ENCODE measurements at regions not wholly inside any gene's neighbourhood (a gene's known extent, or its start where the extent isn't known, plus 50 kb on each side); places are given as distances from the start of the nearest gene placed in this dataset.

DNA sequence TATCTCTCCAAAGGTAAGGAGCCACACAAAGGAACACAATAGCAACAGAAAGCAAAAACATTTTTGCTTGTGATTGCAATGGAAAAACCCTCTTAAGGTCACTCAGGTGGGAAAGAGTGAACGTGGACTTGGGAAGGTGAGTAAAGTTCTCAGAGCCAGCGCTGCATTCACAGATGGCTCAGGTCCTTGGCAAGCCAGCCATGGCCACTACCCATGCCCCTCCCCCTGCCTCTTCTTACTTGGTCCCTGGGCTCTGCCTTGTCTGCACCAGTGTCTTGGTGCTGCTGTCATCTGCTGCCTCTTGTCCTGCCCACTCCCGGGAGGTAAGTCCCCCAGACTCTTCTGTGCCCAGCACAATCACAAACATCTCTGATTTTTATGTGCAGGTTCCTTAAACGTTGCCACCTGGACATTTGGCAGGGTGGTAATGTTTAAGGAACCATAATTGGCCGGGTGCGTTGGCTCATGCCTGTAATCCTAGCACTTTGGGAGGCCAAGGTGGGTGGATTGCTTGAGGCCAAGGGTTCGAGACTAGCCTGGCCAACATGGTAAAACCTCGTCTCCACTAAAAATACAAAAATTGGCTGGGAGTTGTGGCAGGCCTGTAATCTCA, 74.6 kb downstream of the FEM1C start:
- no peak overlapping the region for H3K27ac Mint-ChIP-seq
- H3K27me3 Mint-ChIP-seq: peaks cover 63% of the 10 kb centered on the region
- no peaks in the 10 kb centered on the region for H3K9me3 Mint-ChIP-seq
- no peaks in the 10 kb centered on the region for H3K4me1 Mint-ChIP-seq
- no peak overlapping the region for H3K4me3 Mint-ChIP-seq
- ATAC-seq (peak; percentile 18), DNase-seq (no peak)

DNA sequence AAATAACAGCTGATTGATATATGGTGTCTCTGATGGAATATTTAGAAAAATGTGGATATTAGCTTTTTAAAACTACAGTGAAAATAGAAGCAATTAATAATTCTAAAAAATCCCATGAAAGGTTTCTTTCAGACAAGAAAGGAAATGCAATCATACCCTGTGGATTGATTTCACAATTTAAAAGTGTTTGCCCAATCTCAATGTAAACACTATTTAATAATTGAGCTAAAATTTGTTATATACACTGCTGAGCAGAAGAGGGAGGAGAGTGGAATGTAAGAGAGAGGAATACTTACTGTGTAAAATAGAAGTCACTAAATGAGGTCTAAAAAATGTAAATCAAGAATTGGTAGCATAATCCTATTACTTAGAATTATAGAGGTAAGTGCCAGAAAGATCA, 76.9 kb downstream of the FEM1C start:
- peaks cover 5% of the 10 kb centered on the region for H3K4me1 Mint-ChIP-seq
- peaks cover 64% of the 10 kb centered on the region for H3K27me3 Mint-ChIP-seq
- DNase-seq: no peak
- H3K9me3 Mint-ChIP-seq: no peaks in the 10 kb centered on the region
- no peak overlapping the region for H3K27ac Mint-ChIP-seq
- ATAC-seq: no peak
- H3K4me3 Mint-ChIP-seq: no peak overlapping the region

DNA sequence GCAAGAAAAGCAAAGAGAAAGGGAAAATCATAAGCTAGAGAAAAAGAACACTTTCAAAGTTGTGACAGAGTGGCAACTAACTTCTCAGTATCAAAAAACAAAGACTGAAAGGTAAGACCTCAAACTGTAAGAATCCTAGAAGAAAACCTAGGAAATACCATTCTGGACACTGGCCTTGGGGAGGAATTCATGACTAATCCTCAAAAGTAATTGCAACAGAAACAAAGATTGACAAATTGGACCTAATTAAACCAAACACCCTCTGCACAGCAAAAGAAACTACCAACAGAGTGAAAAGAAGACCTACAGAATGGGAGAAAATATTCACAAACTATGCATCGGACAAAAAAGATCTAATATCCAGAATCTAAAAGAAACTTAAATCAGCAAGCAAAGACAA, 79.1 kb downstream of the FEM1C start:
- H3K4me3 Mint-ChIP-seq: no peak overlapping the region
- ATAC-seq: no peak
- peaks cover 65% of the 10 kb centered on the region for H3K27me3 Mint-ChIP-seq

DNA sequence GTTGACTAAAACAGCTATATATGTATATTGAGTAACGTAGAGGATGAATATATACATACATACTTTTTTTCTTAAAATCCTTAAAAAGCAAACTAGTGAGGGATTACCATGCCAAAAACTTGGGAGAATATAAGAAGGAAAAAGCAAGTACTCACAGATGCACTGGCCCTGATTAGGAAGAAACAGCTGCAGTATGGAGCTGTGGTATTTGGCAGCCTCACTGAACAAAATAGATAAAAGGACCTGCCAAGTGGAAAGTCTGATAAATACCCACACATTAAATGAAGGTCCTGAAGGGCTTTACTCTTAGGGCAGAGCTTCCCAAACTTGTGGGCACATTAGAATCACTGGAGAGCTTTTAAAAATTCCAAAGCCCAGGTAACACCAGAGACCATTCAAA, 80.6 kb downstream of the FEM1C start:
- no peak overlapping the region for H3K4me3 Mint-ChIP-seq
- peaks cover 53% of the 10 kb centered on the region for H3K27me3 Mint-ChIP-seq
- H3K9me3 Mint-ChIP-seq: peaks cover 0 to 6% of the 10 kb centered on the region in 2 donors
- DNase-seq (no peak), ATAC-seq (no peak)
- no peak overlapping the region for H3K27ac Mint-ChIP-seq
- peaks cover 21% of the 10 kb centered on the region for H3K4me1 Mint-ChIP-seq

More for the DNA sequence above, 79.1 kb downstream of the FEM1C start:
- no peak for DNase-seq
- peaks cover 21% of the 10 kb centered on the region for H3K4me1 Mint-ChIP-seq
- no peak overlapping the region for H3K27ac Mint-ChIP-seq
- H3K9me3 Mint-ChIP-seq: peaks cover 0 to 6% of the 10 kb centered on the region in 2 donors

DNA sequence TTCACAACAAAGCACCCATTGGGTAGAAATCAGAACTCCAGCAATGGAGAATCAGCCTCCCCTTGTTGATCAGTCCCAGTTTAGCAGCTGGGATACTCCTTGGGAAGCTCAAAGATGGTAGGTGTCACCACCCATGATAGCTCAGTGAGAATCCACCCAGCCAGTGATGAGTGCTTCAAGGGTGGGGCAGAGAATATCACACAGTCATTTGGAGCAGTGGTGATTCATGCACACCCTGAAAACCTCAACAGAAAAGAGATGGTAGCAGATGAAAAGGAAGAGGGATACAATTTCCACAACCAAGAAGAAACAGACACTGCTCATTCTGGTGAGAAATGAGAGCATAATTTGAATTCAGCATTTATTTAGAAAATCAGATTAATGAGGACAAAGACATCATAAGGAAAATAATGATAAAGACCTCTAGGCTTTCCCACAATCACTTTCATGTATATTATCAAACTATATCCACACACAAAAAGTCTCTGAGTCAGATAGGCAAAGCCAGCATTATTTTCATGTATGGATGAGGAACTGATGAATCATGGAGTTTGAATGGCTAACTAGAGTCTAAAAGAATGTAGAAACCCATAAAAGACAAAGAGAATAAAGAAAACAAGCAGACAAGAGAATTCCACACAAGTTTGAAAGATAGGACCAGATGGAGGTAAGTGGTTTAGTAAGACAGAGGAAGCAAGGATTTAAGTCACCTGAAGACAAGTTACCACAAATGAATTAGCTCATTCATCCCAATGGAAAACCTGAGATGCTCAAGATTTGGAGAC, 82.9 kb downstream of the FEM1C start:
- ATAC-seq (peak; percentile 92), DNase-seq (peak; percentile 28 to 54)
- Mint-ChIP-seq H3K27me3 (peaks cover 40% of the 10 kb centered on the region), H3K9me3 (peaks cover 0 to 6% of the 10 kb centered on the region in 2 donors), H3K27ac (peak overlapping the region in 1 of 2 donors; percentile 73), H3K4me1 (peaks cover 21% of the 10 kb centered on the region), H3K4me3 (peak overlapping the region; percentile 44 to 56)

DNA sequence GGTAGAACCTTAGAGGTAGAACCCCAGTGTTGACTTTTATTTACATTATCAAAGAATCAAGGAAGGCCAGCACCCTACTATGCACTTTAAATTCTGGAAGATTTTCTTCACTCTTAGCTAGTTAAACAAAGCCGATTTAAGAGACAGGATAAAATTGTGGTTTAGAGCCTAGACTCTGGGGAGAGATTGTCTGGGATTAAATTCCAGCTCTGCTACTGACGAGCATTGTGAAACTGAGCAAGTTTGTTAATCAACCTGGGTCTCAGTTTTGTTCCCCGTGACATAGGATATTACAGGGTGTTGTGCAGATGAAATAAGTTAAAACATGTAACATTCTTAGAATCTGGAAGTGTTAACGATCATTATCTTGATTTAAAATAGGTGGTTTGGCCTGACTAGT, 83.5 kb downstream of the FEM1C start:
- ATAC-seq: no peak
- H3K4me3 Mint-ChIP-seq: peak overlapping the region; percentile 23 to 56
- DNase-seq: no peak
- peak overlapping the region in 1 of 2 donors; percentile 73 for H3K27ac Mint-ChIP-seq
- H3K9me3 Mint-ChIP-seq: peaks cover 0 to 6% of the 10 kb centered on the region in 2 donors
- H3K4me1 Mint-ChIP-seq: peaks cover 21% of the 10 kb centered on the region
- peaks cover 35% of the 10 kb centered on the region for H3K27me3 Mint-ChIP-seq

DNA sequence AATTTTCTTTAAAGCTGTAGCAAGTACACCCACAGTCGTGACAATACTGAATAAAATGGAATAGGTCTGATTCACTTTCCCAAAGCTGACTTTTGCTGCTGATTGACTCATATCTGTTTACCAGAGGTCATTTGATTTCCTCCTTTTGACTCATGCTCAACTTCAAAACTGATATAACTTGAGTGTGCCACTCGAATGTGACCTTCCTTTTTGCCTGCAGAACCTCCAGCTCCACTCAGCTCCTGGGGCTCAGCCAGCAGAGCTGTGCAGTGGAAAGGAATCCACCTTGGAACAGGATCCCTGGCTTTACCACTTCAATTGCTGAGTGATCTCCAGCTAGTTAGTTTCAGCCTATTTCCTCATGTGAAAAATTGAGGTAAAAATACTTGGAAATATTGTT, 84.1 kb downstream of the FEM1C start:
- Mint-ChIP-seq H3K27ac (no peak overlapping the region), H3K9me3 (peaks cover 0 to 6% of the 10 kb centered on the region in 2 donors), H3K4me3 (no peak overlapping the region), H3K4me1 (peaks cover 21% of the 10 kb centered on the region), H3K27me3 (peaks cover 29% of the 10 kb centered on the region)
- ATAC-seq: peak; percentile 80
- peak; percentile 28 to 33 for DNase-seq

DNA sequence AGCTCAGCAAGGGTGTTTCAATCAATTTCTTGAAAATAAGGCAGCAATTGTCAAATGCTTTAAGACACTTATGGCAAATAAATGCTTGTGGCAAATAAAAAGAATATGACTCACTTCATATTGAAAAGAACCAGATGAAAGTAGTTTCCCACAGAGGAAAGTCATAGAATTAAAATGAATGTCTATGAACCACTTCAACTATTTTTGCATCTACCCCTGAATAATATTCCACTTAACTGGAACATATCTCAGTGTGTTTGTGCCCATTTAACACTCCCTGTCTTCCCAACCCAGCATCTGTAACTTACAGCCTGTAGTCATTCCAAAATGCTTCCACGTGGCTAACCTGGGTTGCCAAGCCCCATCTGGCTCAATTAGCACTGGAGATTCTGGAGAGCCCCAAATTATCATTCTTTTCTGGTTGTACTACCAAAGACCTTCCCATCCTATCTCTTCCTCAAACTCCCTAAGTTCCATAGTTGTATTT, 84.7 kb downstream of the FEM1C start:
- DNase-seq (no peak), ATAC-seq (no peak)
- peaks cover 21% of the 10 kb centered on the region for H3K4me1 Mint-ChIP-seq
- no peak overlapping the region for H3K4me3 Mint-ChIP-seq
- peaks cover 0 to 6% of the 10 kb centered on the region in 2 donors for H3K9me3 Mint-ChIP-seq
- H3K27ac Mint-ChIP-seq: no peak overlapping the region
- peaks cover 26% of the 10 kb centered on the region for H3K27me3 Mint-ChIP-seq

DNA sequence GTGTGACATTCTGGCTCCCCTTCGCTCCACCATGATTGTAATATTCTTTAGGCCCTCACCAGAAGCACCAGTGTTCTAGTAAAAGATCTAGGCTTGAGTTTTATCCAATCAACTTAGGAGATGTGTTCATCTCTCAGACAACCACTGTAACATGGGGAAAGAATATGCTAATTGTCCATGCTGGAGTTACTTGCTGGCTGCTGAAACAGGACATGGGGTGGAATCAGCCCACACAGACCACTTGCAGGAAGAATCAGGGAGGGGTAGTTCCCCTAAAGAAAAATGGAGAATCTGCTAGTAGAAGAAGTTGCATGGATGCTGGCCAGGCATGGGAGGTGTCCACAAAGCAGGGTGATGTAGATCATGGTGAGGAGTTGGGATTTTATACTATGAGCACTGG, 86.2 kb downstream of the FEM1C start:
- Mint-ChIP-seq H3K27me3 (peaks cover 13% of the 10 kb centered on the region), H3K4me1 (peaks cover 16% of the 10 kb centered on the region), H3K4me3 (no peak overlapping the region), H3K9me3 (peaks cover 0 to 6% of the 10 kb centered on the region in 2 donors), H3K27ac (no peak overlapping the region)
- DNase-seq: no peak
- no peak for ATAC-seq

DNA sequence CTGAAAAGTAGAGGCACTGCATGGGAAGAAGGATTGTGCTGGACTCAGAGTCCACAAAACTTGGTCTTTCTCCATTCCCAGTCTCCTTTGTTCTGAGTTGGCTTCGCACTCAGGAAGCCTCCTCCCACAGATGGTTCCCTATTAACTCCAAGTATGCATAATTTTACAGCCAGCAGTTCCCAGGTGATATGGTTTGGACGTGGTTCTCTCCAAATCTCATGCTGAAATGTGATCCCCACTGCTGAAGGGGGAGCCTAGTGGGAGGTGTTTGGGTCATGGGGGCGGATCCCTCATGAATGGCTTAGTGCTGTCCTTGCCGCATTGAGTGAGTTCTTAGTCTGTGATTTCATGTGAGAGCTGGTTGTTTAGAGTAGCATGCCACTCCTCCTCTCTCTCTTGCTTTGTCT, 86.6 kb downstream of the FEM1C start:
- Mint-ChIP-seq H3K27me3 (peaks cover 13% of the 10 kb centered on the region), H3K4me3 (no peak overlapping the region), H3K9me3 (peaks cover 0 to 6% of the 10 kb centered on the region in 2 donors), H3K27ac (no peak overlapping the region), H3K4me1 (peaks cover 16% of the 10 kb centered on the region)
- DNase-seq (no peak), ATAC-seq (no peak)

DNA sequence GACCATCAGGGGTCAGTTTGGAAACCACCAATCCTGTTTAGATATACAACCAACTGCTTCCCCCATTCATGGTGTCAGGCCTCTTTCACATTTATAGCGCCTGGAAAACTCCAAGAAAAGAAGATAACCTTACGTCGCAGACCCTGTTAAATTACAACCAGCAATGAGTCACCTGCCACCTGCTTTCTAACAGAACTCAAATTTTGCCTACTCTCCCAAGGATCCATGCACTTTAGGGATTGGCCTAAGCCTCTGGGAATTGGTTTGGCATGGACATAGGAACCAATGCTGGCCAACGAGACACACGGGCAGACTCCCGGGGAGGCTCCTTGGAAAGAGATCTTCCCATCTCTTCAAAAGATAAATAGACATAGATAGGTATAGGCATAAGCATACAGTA, 87.0 kb downstream of the FEM1C start:
- Mint-ChIP-seq H3K4me1 (peaks cover 16% of the 10 kb centered on the region), H3K9me3 (peaks cover 0 to 6% of the 10 kb centered on the region in 2 donors), H3K4me3 (no peak overlapping the region), H3K27ac (no peak overlapping the region), H3K27me3 (peaks cover 13% of the 10 kb centered on the region)
- ATAC-seq (no peak), DNase-seq (no peak)

DNA sequence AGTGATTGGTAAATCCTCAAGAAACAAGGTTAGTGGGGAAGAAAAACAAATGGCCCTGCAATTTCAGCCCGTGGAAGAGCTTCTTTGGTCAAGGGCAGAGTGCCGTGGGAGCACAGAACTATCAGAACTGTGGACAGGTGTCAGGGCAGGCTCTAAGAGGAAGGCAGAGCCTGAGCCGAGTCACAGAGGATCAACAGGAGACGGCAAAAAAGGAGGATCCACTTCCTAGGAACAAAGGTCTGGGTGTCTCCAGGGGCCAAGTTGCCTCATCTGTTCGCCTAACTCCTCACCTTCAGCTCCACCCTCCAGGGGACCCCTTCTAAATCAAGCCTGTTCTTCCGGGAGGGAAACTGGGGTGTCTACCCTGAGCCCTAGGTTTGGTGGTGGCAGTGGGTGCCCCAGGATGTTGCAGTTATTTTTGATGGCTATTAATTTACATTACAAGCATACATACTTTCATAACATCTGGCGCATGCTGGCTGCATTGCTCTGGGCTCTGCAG, 88.0 kb downstream of the FEM1C start:
- Mint-ChIP-seq H3K4me1 (peaks cover 6% of the 10 kb centered on the region), H3K9me3 (no peaks in the 10 kb centered on the region), H3K4me3 (no peak overlapping the region), H3K27me3 (peaks cover 4% of the 10 kb centered on the region), H3K27ac (no peak overlapping the region)
- DNase-seq (no peak), ATAC-seq (no peak)

DNA sequence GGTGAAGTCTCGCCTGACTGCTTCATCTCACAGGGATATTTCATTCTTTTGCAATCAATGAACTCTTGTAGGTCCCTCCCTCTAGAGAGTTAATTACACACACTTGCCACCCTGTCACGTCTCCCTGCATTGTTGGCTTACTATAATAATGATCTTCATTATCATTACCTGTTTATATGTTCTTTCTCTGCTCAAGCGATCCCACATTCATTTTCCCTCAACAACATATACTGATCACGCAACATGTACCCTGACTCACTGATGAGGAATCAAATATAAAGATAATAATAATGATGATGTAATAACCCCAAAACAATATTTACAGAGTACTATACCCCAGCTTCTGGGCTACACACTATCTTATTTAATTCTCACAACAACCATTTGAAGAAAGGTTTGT, 88.5 kb downstream of the FEM1C start:
- DNase-seq (no peak), ATAC-seq (no peak)
- H3K27me3 Mint-ChIP-seq: no peaks in the 10 kb centered on the region
- no peaks in the 10 kb centered on the region for H3K9me3 Mint-ChIP-seq
- peaks cover under 1% of the 10 kb centered on the region for H3K4me1 Mint-ChIP-seq
- H3K27ac Mint-ChIP-seq: no peak overlapping the region
- H3K4me3 Mint-ChIP-seq: no peak overlapping the region

DNA sequence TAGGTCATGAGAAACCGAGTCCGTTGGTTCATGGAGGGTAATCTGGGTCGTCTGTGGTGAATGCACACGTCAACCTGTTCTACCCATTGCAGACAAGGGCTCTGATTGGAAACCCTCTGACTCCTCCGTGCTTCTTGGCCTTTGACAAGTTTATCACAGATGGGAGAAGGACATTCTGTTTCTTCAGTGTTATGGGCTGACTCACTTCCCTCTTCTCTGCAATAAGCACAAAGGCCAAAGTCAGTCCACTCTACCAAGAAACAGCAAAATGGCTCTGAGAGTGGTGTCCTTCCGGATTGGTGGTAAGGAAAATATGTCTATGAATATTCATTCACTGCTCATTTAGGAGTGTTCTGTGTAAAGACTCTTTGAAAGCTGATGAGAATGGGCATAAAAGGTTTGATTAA, 89.3 kb downstream of the FEM1C start:
- ATAC-seq (no peak), DNase-seq (no peak)
- H3K27me3 Mint-ChIP-seq: no peaks in the 10 kb centered on the region
- H3K4me1 Mint-ChIP-seq: no peaks in the 10 kb centered on the region
- H3K27ac Mint-ChIP-seq: no peak overlapping the region
- H3K9me3 Mint-ChIP-seq: no peaks in the 10 kb centered on the region
- H3K4me3 Mint-ChIP-seq: no peak overlapping the region

DNA sequence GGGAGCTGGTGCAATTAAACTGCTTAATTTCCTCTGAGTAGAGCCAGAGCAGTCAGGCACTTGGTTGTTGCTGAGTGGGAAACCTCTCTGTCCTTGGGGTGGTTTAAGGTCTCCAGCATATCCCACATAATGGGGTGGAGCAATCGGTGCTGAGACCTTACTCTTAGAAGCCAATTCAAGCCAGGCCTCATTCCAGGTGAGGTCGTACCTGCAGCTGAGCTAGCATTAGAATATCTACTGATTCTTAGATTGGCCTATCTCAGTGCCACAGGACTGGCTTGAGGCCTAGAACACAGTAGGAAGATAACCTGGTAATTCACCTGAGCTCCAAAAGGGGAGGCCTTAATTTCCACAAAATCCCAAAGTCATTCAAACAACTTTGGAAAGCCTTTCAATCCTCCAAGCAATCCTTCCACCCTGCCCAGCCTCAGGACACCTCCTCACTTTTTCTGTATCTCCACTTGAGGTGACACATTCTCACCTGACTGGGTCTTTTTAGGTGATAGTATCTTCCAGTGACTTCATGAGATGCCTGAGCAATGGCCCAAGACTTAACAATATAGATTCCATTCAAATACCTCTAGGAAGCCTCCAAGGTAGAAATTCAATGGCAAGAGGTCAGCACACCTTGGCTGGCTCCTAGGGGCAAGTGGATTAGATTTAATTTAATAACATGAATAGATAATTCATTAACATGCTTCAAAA, 91.0 kb downstream of the FEM1C start:
- ATAC-seq (no peak), DNase-seq (no peak)
- H3K27ac Mint-ChIP-seq: no peak overlapping the region
- no peak overlapping the region for H3K4me3 Mint-ChIP-seq
- H3K9me3 Mint-ChIP-seq: no peaks in the 10 kb centered on the region
- H3K4me1 Mint-ChIP-seq: no peaks in the 10 kb centered on the region
- H3K27me3 Mint-ChIP-seq: no peaks in the 10 kb centered on the region

Measured in stimulated activated naive CD8-positive, alpha-beta T cell treated with anti-CD3 and anti-CD28 coated beads, Interleukin-15, amount 100 ng/mL, for 72 hours (primary cell).